Loucy (cell line): ENCODE measurements at regions not wholly inside any gene's neighbourhood (a gene's known extent, or its start where the extent isn't known, plus 50 kb on each side); places are given as distances from the start of the nearest gene placed in this dataset.

Source experiments
- EZH2phosphoT487 ChIP-seq: fragments of 200-600 bp; IDR thresholded peaks from 2 replicates; pipeline ENCODE4 v1.6.1; 2018; ENCODE audit warnings: antibody characterized with exemption, mild to moderate bottlenecking, moderate library complexity, borderline replicate concordance
- TF ChIP-seq, protein P1 (sequence below): fragments of 200-600 bp; sonication (generic); conservative IDR thresholded peaks from 2 replicates; pipeline ENCODE4 v1.5.1; 2014; ENCODE audit warnings: mild to moderate bottlenecking, antibody characterized with exemption, low read length

DNA sequence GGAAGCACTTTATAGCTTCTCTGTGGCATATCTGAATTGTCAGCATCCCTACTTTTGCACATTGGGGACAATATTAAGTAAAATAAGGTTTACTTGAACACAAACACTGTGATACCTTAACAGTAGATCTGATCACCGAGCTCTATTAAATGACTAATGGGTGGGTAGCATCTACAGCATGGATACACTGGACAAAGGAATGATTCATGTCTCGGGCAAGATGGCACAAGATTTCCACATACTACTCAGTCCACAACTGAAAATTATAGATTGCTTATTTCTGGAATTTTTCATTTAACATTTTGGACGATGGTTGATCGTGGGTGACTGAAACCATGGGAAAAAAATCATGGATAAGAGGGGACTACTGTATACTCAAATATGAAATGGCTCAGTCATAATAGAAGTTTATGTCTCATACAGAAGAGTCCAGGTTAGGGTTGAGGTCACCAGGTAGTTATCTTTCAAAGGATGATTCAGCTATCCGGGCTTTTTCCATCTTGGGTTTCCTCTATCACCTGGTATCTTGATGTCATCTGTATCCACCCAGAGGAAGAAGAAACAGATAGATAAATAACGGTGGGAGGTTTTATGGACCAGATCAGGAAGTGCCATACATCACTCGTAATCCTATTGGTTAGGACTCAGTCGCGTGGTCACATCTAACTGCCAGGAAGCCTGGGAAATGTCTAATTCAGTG, 320.0 kb upstream of the RARB start:
- TF ChIP-seq, protein P1, sequence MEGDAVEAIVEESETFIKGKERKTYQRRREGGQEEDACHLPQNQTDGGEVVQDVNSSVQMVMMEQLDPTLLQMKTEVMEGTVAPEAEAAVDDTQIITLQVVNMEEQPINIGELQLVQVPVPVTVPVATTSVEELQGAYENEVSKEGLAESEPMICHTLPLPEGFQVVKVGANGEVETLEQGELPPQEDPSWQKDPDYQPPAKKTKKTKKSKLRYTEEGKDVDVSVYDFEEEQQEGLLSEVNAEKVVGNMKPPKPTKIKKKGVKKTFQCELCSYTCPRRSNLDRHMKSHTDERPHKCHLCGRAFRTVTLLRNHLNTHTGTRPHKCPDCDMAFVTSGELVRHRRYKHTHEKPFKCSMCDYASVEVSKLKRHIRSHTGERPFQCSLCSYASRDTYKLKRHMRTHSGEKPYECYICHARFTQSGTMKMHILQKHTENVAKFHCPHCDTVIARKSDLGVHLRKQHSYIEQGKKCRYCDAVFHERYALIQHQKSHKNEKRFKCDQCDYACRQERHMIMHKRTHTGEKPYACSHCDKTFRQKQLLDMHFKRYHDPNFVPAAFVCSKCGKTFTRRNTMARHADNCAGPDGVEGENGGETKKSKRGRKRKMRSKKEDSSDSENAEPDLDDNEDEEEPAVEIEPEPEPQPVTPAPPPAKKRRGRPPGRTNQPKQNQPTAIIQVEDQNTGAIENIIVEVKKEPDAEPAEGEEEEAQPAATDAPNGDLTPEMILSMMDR: no peak
- TF ChIP-seq EZH2phosphoT487: no peak
